ENCODE measurements at regions not wholly inside any gene's neighbourhood (a gene's known extent, or its start where the extent isn't known, plus 50 kb on each side); places are given as distances from the start of the nearest gene placed in this dataset.

GRCh38 chr7:66556549-66557213 is 72.0 kb upstream of the KCTD7 start:
- H3K36me3 ChIP-seq (ENCODE audit: control insufficient read depth in 2 of 2, extremely low read depth in 1 of 2, insufficient read depth in 2 of 2, low read length in 2 of 2) = peaks cover 0 to 17% of the 10 kb centered on the region in 2 experiments
- no peak overlapping the region for H3K4me2 ChIP-seq (ENCODE audit: insufficient read depth, low read length)
- FAIRE-seq = no peak
- dilution Hi-C loops (cut with MboI; ENCODE audit: extremely low pct_ligation_motif_present, low sequenced_read_pairs) (no loop called here), intact Hi-C loops (cut with micrococcal nuclease) (loop anchor here (1.0 to 5.0 kb wide), 2 partner anchors 87 to 366 kb away; partner anchors contain the start of gene TMEM248)
- TF ChIP-seq FOS (IDR thresholded peaks at IDR 0.05; ENCODE audit: borderline replicate concordance, insufficient read depth, low read length) = no peak
- TF ChIP-seq MAX (IDR thresholded peaks at IDR 0.05; ENCODE audit: insufficient read depth, insufficient read length) = no peak
- no peak for TF ChIP-seq JUN (IDR thresholded peaks at IDR 0.05; ENCODE audit: borderline replicate concordance, insufficient read depth, insufficient read length, low read depth)
- TF ChIP-seq GATA2 (IDR thresholded peaks at IDR 0.05; ENCODE audit: insufficient read depth, insufficient read length, low read depth, low read length) = no peak
- no peak for TF ChIP-seq CTCF (IDR thresholded peaks at IDR 0.05; ENCODE audit: extremely low read depth in 1 of 2, insufficient read depth in 1 of 2, low read depth in 1 of 2, low read length in 2 of 2)
- no peak for TF ChIP-seq POLR2AphosphoS5 (IDR thresholded peaks at IDR 0.05; ENCODE audit: insufficient read depth, low read depth, low read length)
- no peak for TF ChIP-seq MYC (IDR thresholded peaks at IDR 0.05; ENCODE audit: low read depth, low read length)
- no peak for TF ChIP-seq POLR2A (IDR thresholded peaks at IDR 0.05; ENCODE audit: low read depth, low read length)
- no peak for TF ChIP-seq EZH2 (IDR thresholded peaks at IDR 0.05; ENCODE audit: borderline replicate concordance, low read depth, low read length, severe bottlenecking)
- peaks cover 13% of the 10 kb centered on the region for H3K79me2 ChIP-seq (ENCODE audit: control insufficient read depth, insufficient read depth, low read length)
- H3K9me1 ChIP-seq (replicated peaks; ENCODE audit: control insufficient read depth, extremely low read depth, insufficient read depth, low read length) = no peaks in the 10 kb centered on the region
- no peak overlapping the region for H3K9ac ChIP-seq (replicated peaks; ENCODE audit: extremely low read depth, insufficient read depth, low read length)
- no peak overlapping the region for H3K27ac ChIP-seq (ENCODE audit: insufficient read depth, low read depth, low read length)
- BruUV-seq (replicated peaks) = no TSS peak
- CTCF ChIA-PET = interaction anchor here (0.8 to 1.5 kb wide), 5 partner anchors 15 to 394 kb away, joined by 3 to 8 read pairs (median 4); no protein-coding TSS in a partner anchor
- H3K9me3 ChIP-seq (replicated peaks; ENCODE audit: control insufficient read depth, insufficient read depth, low read length) = no peaks in the 10 kb centered on the region
- no peaks in the 10 kb centered on the region for H4K20me1 ChIP-seq (replicated peaks; ENCODE audit: control insufficient read depth, extremely low read depth, insufficient read depth, low read length)
- no peaks in the 10 kb centered on the region for H3K27me3 ChIP-seq (ENCODE audit: control insufficient read depth in 2 of 2, insufficient read depth in 2 of 2, low read length in 2 of 2)
- H2AFZ ChIP-seq (ENCODE audit: low read depth, low read length) = no peak overlapping the region
- DNase-seq (ENCODE audit: low read depth, low spot score) = no peak
- POLR2A ChIA-PET = no interaction called here
- H3K4me1 ChIP-seq (ENCODE audit: control insufficient read depth, extremely low read depth, insufficient read depth, low read length) = no peaks in the 10 kb centered on the region
- H3K4me3 ChIP-seq (replicated peaks in 1 of 3; ENCODE audit: insufficient read depth in 1 of 3, low read depth in 1 of 3, low read length in 3 of 3) = no peak overlapping the region
